Vagina (tissue), 2 donors: ENCODE measurements at regions not wholly inside any gene's neighbourhood (a gene's known extent, or its start where the extent isn't known, plus 50 kb on each side); places are given as distances from the start of the nearest gene placed in this dataset.

ENCODE experiments used
- POLR2A ChIP-seq, 2 donors: fragments of 450-650 bp; IDR thresholded peaks; one replicate each; pipeline ENCODE4 v1.6.1; 2017; ENCODE audit warnings: antibody characterized with exemption in 2 of 2, mild to moderate bottlenecking in 2 of 2, moderate library complexity in 2 of 2
- POLR2AphosphoS5 ChIP-seq, 2 donors: sonication (generic); formaldehyde crosslinking; IDR thresholded peaks; one replicate each; pipeline ENCODE4 v1.9.0; 2017; ENCODE audit warnings: antibody characterized with exemption in 2 of 2, mild to moderate bottlenecking in 2 of 2, low read depth in 1 of 2; ENCODE audit not compliant: insufficient read depth in 1 of 2
- TF ChIP-seq, protein P1 (sequence below), 3 experiments: fragments of 450-650 bp in 2 of 3; fragments of 200-600 bp in 1 of 3; sonication (generic) in 1 of 3; IDR thresholded peaks; one replicate each; pipeline ENCODE4 v1.5.1; 2017 to 2019; ENCODE audit warnings: antibody characterized with exemption in 3 of 3, mild to moderate bottlenecking in 2 of 3, moderate library complexity in 2 of 3

DNA sequence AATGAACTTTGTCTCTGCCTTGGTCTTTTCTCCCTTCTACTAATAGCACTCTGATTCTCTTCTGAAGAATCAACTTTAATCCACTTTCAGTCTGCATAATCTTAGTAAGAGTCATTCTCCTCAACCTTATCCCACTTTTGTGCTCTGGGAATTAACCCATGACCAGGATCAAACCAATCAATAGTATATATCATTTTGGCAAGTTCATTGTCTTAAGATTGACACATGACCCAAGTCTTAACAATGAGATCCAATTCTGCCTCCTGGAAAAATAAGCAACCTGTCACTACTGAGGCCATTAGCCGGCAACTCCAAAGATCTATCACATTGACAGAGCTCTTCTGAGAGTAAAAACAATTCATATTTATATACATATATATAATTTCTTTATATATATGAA, 1358.4 kb upstream of the ADGRL3 start:
- no peak for TF ChIP-seq POLR2A (IDR thresholded peaks at IDR 0.05)
- TF ChIP-seq, protein P1, sequence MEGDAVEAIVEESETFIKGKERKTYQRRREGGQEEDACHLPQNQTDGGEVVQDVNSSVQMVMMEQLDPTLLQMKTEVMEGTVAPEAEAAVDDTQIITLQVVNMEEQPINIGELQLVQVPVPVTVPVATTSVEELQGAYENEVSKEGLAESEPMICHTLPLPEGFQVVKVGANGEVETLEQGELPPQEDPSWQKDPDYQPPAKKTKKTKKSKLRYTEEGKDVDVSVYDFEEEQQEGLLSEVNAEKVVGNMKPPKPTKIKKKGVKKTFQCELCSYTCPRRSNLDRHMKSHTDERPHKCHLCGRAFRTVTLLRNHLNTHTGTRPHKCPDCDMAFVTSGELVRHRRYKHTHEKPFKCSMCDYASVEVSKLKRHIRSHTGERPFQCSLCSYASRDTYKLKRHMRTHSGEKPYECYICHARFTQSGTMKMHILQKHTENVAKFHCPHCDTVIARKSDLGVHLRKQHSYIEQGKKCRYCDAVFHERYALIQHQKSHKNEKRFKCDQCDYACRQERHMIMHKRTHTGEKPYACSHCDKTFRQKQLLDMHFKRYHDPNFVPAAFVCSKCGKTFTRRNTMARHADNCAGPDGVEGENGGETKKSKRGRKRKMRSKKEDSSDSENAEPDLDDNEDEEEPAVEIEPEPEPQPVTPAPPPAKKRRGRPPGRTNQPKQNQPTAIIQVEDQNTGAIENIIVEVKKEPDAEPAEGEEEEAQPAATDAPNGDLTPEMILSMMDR (IDR thresholded peaks at IDR 0.05) = no peak
- TF ChIP-seq POLR2AphosphoS5 (IDR thresholded peaks at IDR 0.05; ENCODE audit: insufficient read depth in 1 of 2, low read depth in 1 of 2) = no peak
